DND-41 (cell line): ENCODE measurements at regions not wholly inside any gene's neighbourhood (a gene's known extent, or its start where the extent isn't known, plus 50 kb on each side); places are given as distances from the start of the nearest gene placed in this dataset.

ENCODE experiments used
- ATAC-seq: fragments of 200-7000 bp; cut with Tn5 transposase; 3 replicates; pipeline ENCODE4 v1.9.1; 2021; ENCODE audit warnings: low read depth; ENCODE audit not compliant: insufficient read depth
- DNase-seq: peaks from one replicate; pipeline ENCODE4 v3.0.0-alpha.2; 2020
- H2AFZ ChIP-seq: 2 replicates; pipeline ENCODE4 v1.6.0; 2012; ENCODE audit warnings: low read depth, low read length
- H3K27ac ChIP-seq: 2 replicates; pipeline ENCODE4 v1.5.1; 2012; ENCODE audit warnings: low read length, inconsistent platforms
- H3K27me3 ChIP-seq: fragments of 200-600 bp; sonication (generic); 2 replicates; pipeline ENCODE4 v1.6.0; 2012; ENCODE audit warnings: low read length, mild to moderate bottlenecking, inconsistent platforms; ENCODE audit not compliant: insufficient read depth, poor library complexity
- H3K36me3 ChIP-seq: 2 replicates; pipeline ENCODE4 v1.5.1; 2012; ENCODE audit warnings: low read length, inconsistent platforms; ENCODE audit not compliant: insufficient read depth
- H3K4me1 ChIP-seq: 2 replicates; pipeline ENCODE4 v1.5.1; 2012; ENCODE audit warnings: mild to moderate bottlenecking, low read length; ENCODE audit not compliant: insufficient read depth
- H3K4me2 ChIP-seq: 2 replicates; pipeline ENCODE4 v1.6.0; 2012; ENCODE audit warnings: mild to moderate bottlenecking, moderate library complexity, low read length, inconsistent platforms; ENCODE audit not compliant: insufficient read depth
- H3K4me3 ChIP-seq, 2 experiments: fragments of 200-600 bp in 1 of 2; shearing (Covaris generic) in 1 of 2; 2 replicates each; pipeline ENCODE4 v1.5.1; 2012 to 2016; ENCODE audit warnings: inconsistent platforms in 2 of 2, low read length in 2 of 2, mild to moderate bottlenecking in 2 of 2, low read depth in 1 of 2, moderate library complexity in 1 of 2
- H3K79me2 ChIP-seq: 2 replicates; pipeline ENCODE4 v1.6.0; 2012; ENCODE audit warnings: low read length, inconsistent platforms; ENCODE audit not compliant: insufficient read depth
- H3K9ac ChIP-seq: 2 replicates; pipeline ENCODE4 v1.6.0; 2012; ENCODE audit warnings: low read depth, mild to moderate bottlenecking, inconsistent platforms, low read length, moderate library complexity
- H3K9me3 ChIP-seq: 2 replicates; pipeline ENCODE4 v1.5.1; 2012; ENCODE audit warnings: low read length, moderate library complexity, mild to moderate bottlenecking, inconsistent platforms; ENCODE audit not compliant: insufficient read depth, severe bottlenecking
- H4K20me1 ChIP-seq: 2 replicates; pipeline ENCODE4 v1.6.0; 2012; ENCODE audit warnings: low read length; ENCODE audit not compliant: insufficient read depth
- CTCF ChIP-seq: IDR thresholded peaks from 2 replicates; pipeline ENCODE4 v1.5.1; 2012; ENCODE audit warnings: borderline replicate concordance, low read length, moderate library complexity, mild to moderate bottlenecking; ENCODE audit not compliant: poor library complexity, severe bottlenecking; ENCODE audit errors: extremely low read depth
- EZH2 ChIP-seq: IDR thresholded peaks from 3 replicates; pipeline ENCODE4 v1.6.1; 2012; ENCODE audit warnings: borderline replicate concordance, low read depth, mild to moderate bottlenecking, moderate library complexity, low read length, inconsistent platforms; ENCODE audit not compliant: severe bottlenecking

DNA sequence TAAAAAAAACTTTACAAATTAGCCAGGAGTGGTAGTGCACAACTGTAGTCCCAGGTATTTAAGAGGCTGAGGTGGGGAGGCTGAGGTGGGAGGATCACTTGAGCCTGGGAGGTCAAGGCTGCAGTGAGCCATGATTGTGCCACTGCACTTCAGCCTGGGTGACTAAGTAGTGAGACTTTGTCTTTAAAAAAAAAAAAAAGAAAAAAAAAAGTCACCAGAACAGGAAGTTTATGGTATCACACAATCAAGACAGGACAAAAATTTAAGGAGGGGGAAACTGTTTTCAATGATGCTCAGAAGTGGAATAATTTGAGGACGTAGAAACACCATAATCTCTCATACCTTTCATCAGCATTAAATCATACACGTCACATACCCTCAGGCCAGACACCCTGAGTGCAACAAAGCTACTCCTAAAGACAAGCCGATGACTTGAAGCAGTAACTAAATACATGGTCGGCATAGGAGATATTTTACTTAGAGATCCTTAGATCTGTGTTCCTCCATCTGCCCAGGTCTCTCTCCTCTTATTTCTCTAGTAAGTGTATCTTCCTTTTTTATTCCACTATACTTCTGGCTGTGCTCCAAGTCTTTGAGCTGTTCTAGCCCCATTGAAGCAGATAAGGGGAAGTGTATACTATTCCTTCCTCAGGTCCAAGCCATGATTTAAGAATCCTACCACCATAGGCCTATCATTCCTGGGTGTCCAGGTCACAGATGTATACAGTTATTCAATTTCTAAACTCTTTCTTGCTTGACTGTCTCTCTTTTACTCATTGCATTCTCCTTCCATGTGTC, 91.3 kb upstream of the APC start:
- DNase-seq: no peak
- no peak overlapping the region for H3K9ac ChIP-seq

GRCh38 chr5:112647428-112647827, 90.3 kb upstream of the APC start:
- no peak overlapping the region for H3K4me2 ChIP-seq
- peaks cover 3% of the 10 kb centered on the region for H3K27me3 ChIP-seq
- H3K4me3 ChIP-seq: no peak overlapping the region
- H4K20me1 ChIP-seq: no peaks in the 10 kb centered on the region
- H3K9me3 ChIP-seq: no peaks in the 10 kb centered on the region
- H3K9ac ChIP-seq: no peak overlapping the region
- no peaks in the 10 kb centered on the region for H3K36me3 ChIP-seq
- DNase-seq: no peak
- ATAC-seq: no peak
- no peak overlapping the region for H2AFZ ChIP-seq
- no peaks in the 10 kb centered on the region for H3K79me2 ChIP-seq
- H3K4me1 ChIP-seq: no peaks in the 10 kb centered on the region
- TF ChIP-seq CTCF: no peak
- no peak for TF ChIP-seq EZH2
- no peak overlapping the region for H3K27ac ChIP-seq

More for the DNA sequence above, 91.3 kb upstream of the APC start:
- no peaks in the 10 kb centered on the region for H3K36me3 ChIP-seq
- H4K20me1 ChIP-seq: no peaks in the 10 kb centered on the region
- H3K4me2 ChIP-seq: no peak overlapping the region
- peaks cover 3% of the 10 kb centered on the region for H3K27me3 ChIP-seq
- H3K9me3 ChIP-seq: no peaks in the 10 kb centered on the region
- no peak overlapping the region for H3K27ac ChIP-seq
- no peak for ATAC-seq
- H3K4me1 ChIP-seq: no peaks in the 10 kb centered on the region
- TF ChIP-seq CTCF (no peak), EZH2 (no peak)
- H2AFZ ChIP-seq: no peak overlapping the region
- H3K79me2 ChIP-seq: no peaks in the 10 kb centered on the region
- H3K4me3 ChIP-seq: no peak overlapping the region

GRCh38 chr5:112648264-112648663, 89.4 kb upstream of the APC start:
- Histone ChIP-seq H3K36me3 (no peaks in the 10 kb centered on the region), H3K27me3 (peaks cover 3% of the 10 kb centered on the region), H3K4me2 (no peak overlapping the region), H3K27ac (no peak overlapping the region), H2AFZ (no peak overlapping the region), H3K4me3 (no peak overlapping the region), H3K9me3 (no peaks in the 10 kb centered on the region), H4K20me1 (no peaks in the 10 kb centered on the region), H3K79me2 (no peaks in the 10 kb centered on the region), H3K4me1 (no peaks in the 10 kb centered on the region), H3K9ac (no peak overlapping the region)
- no peak for TF ChIP-seq CTCF
- TF ChIP-seq EZH2: no peak
- DNase-seq (no peak), ATAC-seq (no peak)
